Upper lobe of left lung (tissue), 6 donors: ENCODE measurements at regions not wholly inside any gene's neighbourhood (a gene's known extent, or its start where the extent isn't known, plus 50 kb on each side); places are given as distances from the start of the nearest gene placed in this dataset.

Source experiments
- ATAC-seq, 2 donors: fragments of 200-7000 bp; cut with Tn5 transposase; one replicate each; pipeline ENCODE4 v1.9.1; 2022; ENCODE audit warnings: mild to moderate bottlenecking in 2 of 2, moderate library complexity in 2 of 2; ENCODE audit not compliant: low FRiP score in 2 of 2
- DNase-seq, 2 donors: peaks; one replicate each; pipeline ENCODE4 v3.0.0-alpha.2; 2019 to 2020
- H3K27ac ChIP-seq, 4 donors: fragments of 200-600 bp; sonication (generic); one replicate each; pipeline ENCODE4 v1.5.1; 2016 to 2019
- H3K27me3 ChIP-seq, 4 donors: fragments of 200-600 bp; sonication (generic); one replicate each; pipeline ENCODE4 v1.5.1; 2017 to 2019
- H3K36me3 ChIP-seq, 4 donors: fragments of 200-600 bp; sonication (generic); one replicate each; pipeline ENCODE4 v1.5.1; 2016 to 2019
- H3K4me1 ChIP-seq, 4 donors: fragments of 200-600 bp; sonication (generic); one replicate each; pipeline ENCODE4 v1.5.1; 2018 to 2019
- H3K4me3 ChIP-seq, 4 donors: fragments of 200-600 bp; sonication (generic); one replicate each; pipeline ENCODE4 v1.5.1; 2017 to 2019; ENCODE audit warnings: mild to moderate bottlenecking in 2 of 4, moderate library complexity in 1 of 4
- H3K9me3 ChIP-seq, 4 donors: fragments of 200-600 bp; sonication (generic); one replicate each; pipeline ENCODE4 v1.5.1; 2018 to 2019
- CTCF ChIP-seq, 6 experiments: fragments of 450-650 bp in 4 of 6; fragments of 200-600 bp in 2 of 6; sonication (generic) in 2 of 6; IDR thresholded peaks; one replicate each; pipeline ENCODE4 v1.5.1; 2016 to 2019; ENCODE audit warnings: antibody characterized with exemption in 6 of 6
- EP300 ChIP-seq, 4 donors: sonication (generic); formaldehyde crosslinking; IDR thresholded peaks; one replicate each; pipeline ENCODE4 v1.5.1; 2017; ENCODE audit warnings: antibody characterized with exemption in 4 of 4, control low read depth in 2 of 4
- POLR2A ChIP-seq, 4 donors: fragments of 450-650 bp; IDR thresholded peaks; one replicate each; pipeline ENCODE4 v1.5.1; 2016 to 2017; ENCODE audit warnings: antibody characterized with exemption in 4 of 4, mild to moderate bottlenecking in 2 of 4
- POLR2AphosphoS5 ChIP-seq, 2 donors: sonication (generic); formaldehyde crosslinking; IDR thresholded peaks; one replicate each; pipeline ENCODE4 v1.5.1; 2017; ENCODE audit warnings: antibody characterized with exemption in 2 of 2
- WGBS, 2 donors: methylation state at CpG; one replicate each; pipeline ENCODE4 v1.1.5; 2017 to 2018; 5-methylcytosine and 5-hydroxymethylcytosine counted together
- donor health status: DM: no; HTN: no; CAD: no; lungs with moderate emphysema.
- donor health status: DM: no; HTN: yes; CAD: no; lungs with severe emphysema.

GRCh38 chr20:39983655-39984054, 705.4 kb downstream of the MAFB start:
- Histone ChIP-seq H3K4me1 (peaks cover 11 to 20% (median 17%) of the 10 kb centered on the region in 4 donors), H3K27me3 (no peaks in the 10 kb centered on the region), H3K9me3 (no peaks in the 10 kb centered on the region), H3K27ac (no peak overlapping the region), H3K4me3 (no peak overlapping the region), H3K36me3 (no peaks in the 10 kb centered on the region)
- WGBS, 2 donors: 81 to 92% methylated on average over 1 of the region's 1 CpG
- TF ChIP-seq EP300 (IDR thresholded peaks at IDR 0.05) (no peak), CTCF (IDR thresholded peaks at IDR 0.05) (no peak), POLR2AphosphoS5 (IDR thresholded peaks at IDR 0.05) (no peak), POLR2A (IDR thresholded peaks at IDR 0.05) (no peak)
- no peak for ATAC-seq
- no peak for DNase-seq

- no peaks in the 10 kb centered on the region for H3K9me3 ChIP-seq
- no peaks in the 10 kb centered on the region for H3K27me3 ChIP-seq
- TF ChIP-seq EP300 (IDR thresholded peaks at IDR 0.05) (no peak), POLR2AphosphoS5 (IDR thresholded peaks at IDR 0.05) (no peak), CTCF (IDR thresholded peaks at IDR 0.05) (no peak), POLR2A (IDR thresholded peaks at IDR 0.05) (no peak)
- WGBS, 2 donors: 70 to 73% methylated on average over 2 of the region's 2 CpGs
- H3K36me3 ChIP-seq: no peaks in the 10 kb centered on the region
- no peak for ATAC-seq
- no peak for DNase-seq
- no peak overlapping the region for H3K4me3 ChIP-seq
- no peak overlapping the region for H3K27ac ChIP-seq
- peaks cover 11 to 17% (median 16%) of the 10 kb centered on the region in 4 donors for H3K4me1 ChIP-seq
These were observed 705.9 kb downstream of the MAFB start for GRCh38 chr20:39983183-39983582.

- Histone ChIP-seq H3K4me3 (no peak overlapping the region), H3K27ac (no peak overlapping the region), H3K9me3 (no peaks in the 10 kb centered on the region), H3K27me3 (no peaks in the 10 kb centered on the region), H3K36me3 (no peaks in the 10 kb centered on the region), H3K4me1 (no peaks in the 10 kb centered on the region)
- TF ChIP-seq CTCF (IDR thresholded peaks at IDR 0.05): no peak
- TF ChIP-seq POLR2A (IDR thresholded peaks at IDR 0.05): no peak
- TF ChIP-seq EP300 (IDR thresholded peaks at IDR 0.05): no peak
- no peak for TF ChIP-seq POLR2AphosphoS5 (IDR thresholded peaks at IDR 0.05)
- ATAC-seq: no peak
- 70 to 92% methylated on average over 2 to 6 of the region's 6 CpGs for WGBS, 2 donors
- DNase-seq: no peak
These were observed 714.0 kb downstream of the MAFB start for GRCh38 chr20:39974966-39975501.

GRCh38 chr20:39968495-39968894, 720.5 kb downstream of the MAFB start:
- no peaks in the 10 kb centered on the region for H3K27me3 ChIP-seq
- ATAC-seq (no peak), DNase-seq (no peak)
- no peak overlapping the region for H3K27ac ChIP-seq
- TF ChIP-seq CTCF (IDR thresholded peaks at IDR 0.05): no peak
- no peak for TF ChIP-seq POLR2A (IDR thresholded peaks at IDR 0.05)
- TF ChIP-seq POLR2AphosphoS5 (IDR thresholded peaks at IDR 0.05): no peak
- no peak for TF ChIP-seq EP300 (IDR thresholded peaks at IDR 0.05)
- no peaks in the 10 kb centered on the region for H3K4me1 ChIP-seq
- no peaks in the 10 kb centered on the region for H3K9me3 ChIP-seq
- WGBS, 2 donors: 58 to 66% methylated on average over 2 of the region's 2 CpGs
- H3K36me3 ChIP-seq: no peaks in the 10 kb centered on the region
- no peak overlapping the region for H3K4me3 ChIP-seq

GRCh38 chr20:39967806-39968205, 721.2 kb downstream of the MAFB start:
- Histone ChIP-seq H3K9me3 (no peaks in the 10 kb centered on the region), H3K36me3 (no peaks in the 10 kb centered on the region), H3K4me1 (no peaks in the 10 kb centered on the region), H3K27ac (no peak overlapping the region), H3K4me3 (no peak overlapping the region), H3K27me3 (no peaks in the 10 kb centered on the region)
- DNase-seq (no peak), ATAC-seq (no peak)
- TF ChIP-seq POLR2A (IDR thresholded peaks at IDR 0.05): no peak
- TF ChIP-seq CTCF (IDR thresholded peaks at IDR 0.05): no peak
- TF ChIP-seq EP300 (IDR thresholded peaks at IDR 0.05): no peak
- TF ChIP-seq POLR2AphosphoS5 (IDR thresholded peaks at IDR 0.05): no peak
